ENCODE measurements at regions not wholly inside any gene's neighbourhood (a gene's known extent, or its start where the extent isn't known, plus 50 kb on each side); places are given as distances from the start of the nearest gene placed in this dataset.
A peak's percentile ranks its signal among the peaks of the same experiment; 100 is the strongest.

- Histone ChIP-seq H3K27me3 (ENCODE audit: control insufficient read depth, insufficient read depth, low read length) (no peaks in the 10 kb centered on the region), H3K4me3 (ENCODE audit: low read length) (no peak overlapping the region), H3K27ac (ENCODE audit: low read depth, low read length) (no peak overlapping the region), H3K9ac (ENCODE audit: low read length) (no peak overlapping the region), H3K36me3 (ENCODE audit: control insufficient read depth, insufficient read depth, low read length) (no peaks in the 10 kb centered on the region), H3K4me1 (ENCODE audit: control insufficient read depth, insufficient read depth, low read length) (peaks cover 9% of the 10 kb centered on the region)
Measured at GRCh38 chr12:46435625-46436024, 63.1 kb upstream of the SLC38A2 start.

- H3K4me3 ChIP-seq (ENCODE audit: low read length) = no peak overlapping the region
Measured at GRCh38 chr12:46435029-46435428, 62.5 kb upstream of the SLC38A2 start.

GRCh38 chr12:46433829-46434228 is 61.3 kb upstream of the SLC38A2 start:
- H3K4me3 ChIP-seq (ENCODE audit: low read length) = no peak overlapping the region
- no peak overlapping the region for H3K27ac ChIP-seq (ENCODE audit: low read depth, low read length)
- no peaks in the 10 kb centered on the region for H3K27me3 ChIP-seq (ENCODE audit: control insufficient read depth, insufficient read depth, low read length)
- peaks cover 9% of the 10 kb centered on the region for H3K4me1 ChIP-seq (ENCODE audit: control insufficient read depth, insufficient read depth, low read length)
- no peak overlapping the region for H3K9ac ChIP-seq (ENCODE audit: low read length)
- H3K36me3 ChIP-seq (ENCODE audit: control insufficient read depth, insufficient read depth, low read length) = no peaks in the 10 kb centered on the region

More at GRCh38 chr12:46435029-46435428, 62.5 kb upstream of the SLC38A2 start:
- H3K27me3 ChIP-seq (ENCODE audit: control insufficient read depth, insufficient read depth, low read length) = no peaks in the 10 kb centered on the region
- no peaks in the 10 kb centered on the region for H3K36me3 ChIP-seq (ENCODE audit: control insufficient read depth, insufficient read depth, low read length)
- no peak overlapping the region for H3K27ac ChIP-seq (ENCODE audit: low read depth, low read length)
- no peak overlapping the region for H3K9ac ChIP-seq (ENCODE audit: low read length)
- H3K4me1 ChIP-seq (ENCODE audit: control insufficient read depth, insufficient read depth, low read length) = peaks cover 9% of the 10 kb centered on the region

- Histone ChIP-seq H3K27me3 (ENCODE audit: control insufficient read depth, insufficient read depth, low read length) (no peaks in the 10 kb centered on the region), H3K4me1 (ENCODE audit: control insufficient read depth, insufficient read depth, low read length) (peaks cover 9% of the 10 kb centered on the region), H3K27ac (ENCODE audit: low read depth, low read length) (peak overlapping the region; percentile 36), H3K36me3 (ENCODE audit: control insufficient read depth, insufficient read depth, low read length) (no peaks in the 10 kb centered on the region), H3K9ac (ENCODE audit: low read length) (no peak overlapping the region), H3K4me3 (ENCODE audit: low read length) (no peak overlapping the region)
Measured at GRCh38 chr12:46432325-46432724, 59.8 kb upstream of the SLC38A2 start.

GRCh38 chr12:46430340-46430948 is 57.9 kb upstream of the SLC38A2 start:
- Histone ChIP-seq H3K36me3 (ENCODE audit: control insufficient read depth, insufficient read depth, low read length) (no peaks in the 10 kb centered on the region), H3K27ac (ENCODE audit: low read depth, low read length) (no peak overlapping the region), H3K4me3 (ENCODE audit: low read length) (no peak overlapping the region), H3K27me3 (ENCODE audit: control insufficient read depth, insufficient read depth, low read length) (no peaks in the 10 kb centered on the region), H3K9ac (ENCODE audit: low read length) (no peak overlapping the region), H3K4me1 (ENCODE audit: control insufficient read depth, insufficient read depth, low read length) (peaks cover 9% of the 10 kb centered on the region)

All from rectal smooth muscle tissue (tissue), 1 donor.